NT2/D1 (cell line): ENCODE measurements at regions not wholly inside any gene's neighbourhood (a gene's known extent, or its start where the extent isn't known, plus 50 kb on each side); places are given as distances from the start of the nearest gene placed in this dataset.
A peak's percentile ranks its signal among the peaks of the same experiment; 100 is the strongest.

Source experiments
- DNase-seq: peaks from one replicate; pipeline ENCODE4 v3.0.0-alpha.2; 2011; ENCODE audit warnings: low read depth, low spot score
- H3K27me3 ChIP-seq: 2 replicates; pipeline ENCODE4 v1.6.0; 2011; ENCODE audit warnings: mild to moderate bottlenecking; ENCODE audit not compliant: insufficient read length, insufficient read depth
- H3K36me3 ChIP-seq: 2 replicates; pipeline ENCODE4 v1.6.1; 2011; ENCODE audit warnings: mild to moderate bottlenecking, low read length, mixed read lengths; ENCODE audit not compliant: insufficient read depth, insufficient read length
- H3K4me1 ChIP-seq: 2 replicates; pipeline ENCODE4 v1.5.1; 2011; ENCODE audit not compliant: insufficient read depth, insufficient read length
- H3K4me3 ChIP-seq: 2 replicates; pipeline ENCODE4 v1.5.1; 2011; ENCODE audit warnings: low read depth; ENCODE audit not compliant: insufficient read length
- H3K9ac ChIP-seq: 2 replicates; pipeline ENCODE4 v1.6.0; 2011; ENCODE audit warnings: low read depth; ENCODE audit not compliant: insufficient read length
- H3K9me3 ChIP-seq: 2 replicates; pipeline ENCODE4 v1.5.1; 2011; ENCODE audit warnings: mild to moderate bottlenecking, low read length; ENCODE audit not compliant: insufficient read depth
- SUZ12 ChIP-seq: IDR thresholded peaks from 2 replicates; pipeline ENCODE4 v1.6.1; 2011; ENCODE audit not compliant: insufficient read length, insufficient read depth; ENCODE audit errors: extremely low read depth
- YY1 ChIP-seq: IDR thresholded peaks from 2 replicates; pipeline ENCODE4 v1.6.1; 2011; ENCODE audit not compliant: insufficient read length, insufficient read depth
- ZNF274 ChIP-seq: IDR thresholded peaks from 2 replicates; pipeline ENCODE4 v1.6.1; 2011; ENCODE audit warnings: mild to moderate bottlenecking, low read depth, low read length

GRCh38 chr6:29884261-29884660, 56.6 kb downstream of the HLA-G start:
- no peak for TF ChIP-seq ZNF274
- H3K4me3 ChIP-seq = no peak overlapping the region
- no peaks in the 10 kb centered on the region for H3K9me3 ChIP-seq
- no peaks in the 10 kb centered on the region for H3K36me3 ChIP-seq
- H3K4me1 ChIP-seq = no peaks in the 10 kb centered on the region
- H3K27me3 ChIP-seq = peaks cover 24% of the 10 kb centered on the region
- no peak for DNase-seq
- no peak overlapping the region for H3K9ac ChIP-seq

GRCh38 chr6:29886701-29887100, 55.6 kb upstream of the HLA-A start:
- no peaks in the 10 kb centered on the region for H3K36me3 ChIP-seq
- no peaks in the 10 kb centered on the region for H3K4me1 ChIP-seq
- no peak overlapping the region for H3K4me3 ChIP-seq
- no peak for DNase-seq
- no peaks in the 10 kb centered on the region for H3K9me3 ChIP-seq
- TF ChIP-seq ZNF274 = no peak
- H3K27me3 ChIP-seq = peaks cover 24% of the 10 kb centered on the region
- no peak overlapping the region for H3K9ac ChIP-seq

GRCh38 chr6:29887330-29887818, 55.0 kb upstream of the HLA-A start:
- H3K36me3 ChIP-seq = no peaks in the 10 kb centered on the region
- peak overlapping the region; percentile 43 for H3K4me3 ChIP-seq
- no peaks in the 10 kb centered on the region for H3K4me1 ChIP-seq
- TF ChIP-seq YY1 (no peak), ZNF274 (no peak), SUZ12 (no peak)
- no peaks in the 10 kb centered on the region for H3K9me3 ChIP-seq
- peaks cover 24% of the 10 kb centered on the region for H3K27me3 ChIP-seq
- H3K9ac ChIP-seq = peak overlapping the region; percentile 70
- DNase-seq = no peak

DNA sequence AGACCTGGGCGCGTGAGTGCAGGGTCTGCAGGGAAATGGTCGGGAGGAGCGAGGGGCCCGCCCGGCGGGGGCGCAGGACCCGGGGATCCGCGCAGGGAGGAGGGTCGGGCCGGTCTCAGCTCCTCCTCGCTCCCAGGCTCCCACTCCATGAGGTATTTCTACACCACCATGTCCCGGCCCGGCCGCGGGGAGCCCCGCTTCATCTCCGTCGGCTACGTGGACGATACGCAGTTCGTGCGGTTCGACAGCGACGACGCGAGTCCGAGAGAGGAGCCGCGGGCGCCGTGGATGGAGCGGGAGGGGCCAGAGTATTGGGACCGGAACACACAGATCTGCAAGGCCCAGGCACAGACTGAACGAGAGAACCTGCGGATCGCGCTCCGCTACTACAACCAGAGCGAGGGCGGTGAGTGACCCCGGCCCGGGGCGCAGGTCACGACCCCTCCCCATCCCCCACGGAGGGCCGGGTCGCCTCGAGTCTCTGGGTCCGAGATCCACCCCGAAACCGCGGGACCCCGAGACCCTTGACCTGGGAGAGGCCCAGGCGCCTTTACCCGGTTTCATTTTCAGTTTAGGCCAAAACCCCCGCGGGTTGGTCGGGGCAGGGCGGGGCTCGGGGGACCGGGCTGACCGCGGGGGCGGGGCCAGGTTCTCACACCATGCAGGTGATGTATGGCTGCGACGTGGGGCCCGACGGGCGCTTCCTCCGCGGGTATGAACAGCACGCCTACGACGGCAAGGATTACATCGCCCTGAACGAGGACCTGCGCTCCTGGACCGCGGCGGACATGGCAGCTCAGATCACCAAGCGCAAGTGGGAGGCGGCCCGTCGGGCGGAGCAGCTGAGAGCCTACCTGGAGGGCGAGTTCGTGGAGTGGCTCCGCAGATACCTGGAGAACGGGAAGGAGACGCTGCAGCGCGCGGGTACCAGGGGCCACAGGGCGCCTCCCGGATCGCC, 54.2 kb upstream of the HLA-A start:
- Histone ChIP-seq H3K4me3 (peak overlapping the region; percentile 43), H3K9me3 (no peaks in the 10 kb centered on the region), H3K9ac (peak overlapping the region; percentile 70), H3K27me3 (peaks cover 24% of the 10 kb centered on the region), H3K4me1 (no peaks in the 10 kb centered on the region), H3K36me3 (no peaks in the 10 kb centered on the region)
- DNase-seq = no peak
- no peak for TF ChIP-seq YY1
- TF ChIP-seq ZNF274 = no peak
- no peak for TF ChIP-seq SUZ12
